Prostate gland (tissue), 2 donors: ENCODE measurements at regions not wholly inside any gene's neighbourhood (a gene's known extent, or its start where the extent isn't known, plus 50 kb on each side); places are given as distances from the start of the nearest gene placed in this dataset.

ENCODE experiments used
- DNase-seq: peaks from one replicate; pipeline ENCODE4 v3.0.0-alpha.2; 2019; ENCODE audit warnings: low spot score
- H3K27ac ChIP-seq, 2 donors: fragments of 200-600 bp; sonication (generic); 2 replicates each; pipeline ENCODE4 v1.5.1; 2017 to 2019
- H3K27me3 ChIP-seq: fragments of 200-600 bp; sonication (generic); replicated peaks from 2 replicates; pipeline ENCODE4 v1.5.1; 2019; ENCODE audit not compliant: insufficient read depth
- H3K36me3 ChIP-seq, 2 donors: fragments of 200-600 bp; sonication (generic); 1 replicate in 1 of 2; 2 replicates in 1 of 2; pipeline versions ENCODE4 v1.5.1 to v1.8.1; 2017 to 2019
- H3K4me1 ChIP-seq: fragments of 200-600 bp; sonication (generic); replicated peaks from 2 replicates; pipeline ENCODE4 v1.5.1; 2019
- H3K4me3 ChIP-seq, 2 donors: fragments of 200-600 bp; sonication (generic); 2 replicates each; pipeline ENCODE4 v1.5.1; 2017 to 2019
- H3K9me3 ChIP-seq: fragments of 200-600 bp; sonication (generic); 2 replicates; pipeline ENCODE4 v1.5.1; 2017
- POLR2A ChIP-seq: fragments of 450-650 bp; IDR thresholded peaks from one replicate; pipeline ENCODE4 v1.6.1; 2016; ENCODE audit warnings: antibody characterized with exemption, mild to moderate bottlenecking
- POLR2AphosphoS5 ChIP-seq: sonication (generic); formaldehyde crosslinking; IDR thresholded peaks from one replicate; pipeline ENCODE4 v1.6.1; 2017; ENCODE audit warnings: antibody characterized with exemption
- WGBS: methylation state at CpG from one replicate; pipeline ENCODE4 v1.1.5; 2018; 5-methylcytosine and 5-hydroxymethylcytosine counted together
- intact Hi-C: fragments of 100-400 bp; cut with DNase I; formaldehyde crosslinking; loops from one replicate; pipeline ENCODE4 v1.14.2; 2022
- TF ChIP-seq, protein P1 (sequence below), 4 experiments: fragments of 200-600 bp in 2 of 4; fragments of 450-650 bp in 2 of 4; sonication (generic) in 2 of 4; IDR thresholded peaks; 1 replicate in 3 of 4; 2 replicates in 1 of 4; pipeline ENCODE4 v1.5.1; 2016 to 2019; ENCODE audit warnings: antibody characterized with exemption in 4 of 4, mild to moderate bottlenecking in 2 of 4, moderate library complexity in 2 of 4

DNA sequence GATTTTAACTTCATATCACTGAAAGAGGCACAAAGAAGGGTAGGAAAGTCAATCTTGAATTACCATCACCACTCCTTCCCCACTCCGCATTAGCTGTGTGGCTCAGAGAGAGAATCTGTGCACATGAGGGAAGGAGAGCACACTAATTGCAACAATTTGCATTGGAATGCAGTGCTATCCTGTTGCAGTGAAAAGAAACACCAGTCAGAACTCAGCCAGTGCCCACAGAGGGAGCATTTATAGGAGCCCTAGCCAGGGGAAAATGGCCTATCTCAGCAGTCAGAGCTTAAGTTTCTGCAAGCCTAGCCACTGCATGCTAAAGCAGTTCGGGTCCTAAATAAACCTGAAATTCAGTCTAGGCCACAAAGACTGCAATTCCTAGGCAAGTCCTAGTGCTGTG lies 159.4 kb upstream of the AR start:
- no peaks in the 10 kb centered on the region for H3K36me3 ChIP-seq
- H3K27me3 ChIP-seq: no peaks in the 10 kb centered on the region
- no peak overlapping the region for H3K27ac ChIP-seq
- H3K4me3 ChIP-seq: no peak overlapping the region
- TF ChIP-seq POLR2AphosphoS5 (no peak), POLR2A (no peak)
- TF ChIP-seq, protein P1, sequence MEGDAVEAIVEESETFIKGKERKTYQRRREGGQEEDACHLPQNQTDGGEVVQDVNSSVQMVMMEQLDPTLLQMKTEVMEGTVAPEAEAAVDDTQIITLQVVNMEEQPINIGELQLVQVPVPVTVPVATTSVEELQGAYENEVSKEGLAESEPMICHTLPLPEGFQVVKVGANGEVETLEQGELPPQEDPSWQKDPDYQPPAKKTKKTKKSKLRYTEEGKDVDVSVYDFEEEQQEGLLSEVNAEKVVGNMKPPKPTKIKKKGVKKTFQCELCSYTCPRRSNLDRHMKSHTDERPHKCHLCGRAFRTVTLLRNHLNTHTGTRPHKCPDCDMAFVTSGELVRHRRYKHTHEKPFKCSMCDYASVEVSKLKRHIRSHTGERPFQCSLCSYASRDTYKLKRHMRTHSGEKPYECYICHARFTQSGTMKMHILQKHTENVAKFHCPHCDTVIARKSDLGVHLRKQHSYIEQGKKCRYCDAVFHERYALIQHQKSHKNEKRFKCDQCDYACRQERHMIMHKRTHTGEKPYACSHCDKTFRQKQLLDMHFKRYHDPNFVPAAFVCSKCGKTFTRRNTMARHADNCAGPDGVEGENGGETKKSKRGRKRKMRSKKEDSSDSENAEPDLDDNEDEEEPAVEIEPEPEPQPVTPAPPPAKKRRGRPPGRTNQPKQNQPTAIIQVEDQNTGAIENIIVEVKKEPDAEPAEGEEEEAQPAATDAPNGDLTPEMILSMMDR (IDR thresholded peaks at IDR 0.05): no peak
- H3K9me3 ChIP-seq: no peaks in the 10 kb centered on the region
- intact Hi-C loops: no loop called here
- no peaks in the 10 kb centered on the region for H3K4me1 ChIP-seq
- WGBS: 66% methylated on average over 2 of the region's 2 CpGs
- DNase-seq: no peak

DNA sequence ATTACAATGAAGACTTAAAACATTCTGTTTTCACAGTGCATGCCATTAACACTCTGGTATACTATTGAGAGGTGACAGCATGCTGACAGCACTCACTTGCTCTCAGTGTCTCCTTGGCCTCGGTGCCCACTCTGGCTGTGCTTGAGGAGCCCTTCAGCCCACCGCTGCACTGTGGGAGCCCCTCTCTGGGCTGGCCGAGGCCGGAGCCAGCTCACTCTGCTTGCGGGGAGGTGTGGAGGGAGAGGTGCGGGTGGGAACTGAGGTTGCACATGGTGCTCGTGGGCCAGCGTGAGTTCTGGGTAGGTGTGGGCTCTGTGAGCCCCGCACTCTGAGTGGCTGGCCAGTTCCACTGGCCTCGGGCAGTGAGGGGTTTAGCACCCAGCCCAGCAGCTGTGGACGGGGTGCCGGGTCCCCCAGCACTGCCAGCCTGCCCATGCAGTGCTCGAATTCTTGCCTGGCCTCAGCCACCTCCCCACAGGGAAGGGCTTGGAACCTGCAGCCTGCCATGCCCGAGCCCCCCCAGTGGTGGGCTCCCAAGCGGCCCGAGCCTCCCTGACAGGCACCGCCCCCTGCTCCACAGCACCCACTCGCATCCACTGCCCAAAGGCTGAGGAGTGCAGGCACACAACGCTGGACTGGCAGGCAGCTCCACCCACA lies 135.3 kb upstream of the AR start:
- H3K27ac ChIP-seq: no peak overlapping the region
- no peaks in the 10 kb centered on the region for H3K36me3 ChIP-seq
- no peaks in the 10 kb centered on the region for H3K9me3 ChIP-seq
- DNase-seq: no peak
- no peak for TF ChIP-seq POLR2A
- TF ChIP-seq, protein P1 (IDR thresholded peaks at IDR 0.05): no peak
- TF ChIP-seq POLR2AphosphoS5: no peak
- 91% methylated on average over 7 of the region's 19 CpGs for WGBS
- H3K4me1 ChIP-seq: no peaks in the 10 kb centered on the region
- no peak overlapping the region for H3K4me3 ChIP-seq
- H3K27me3 ChIP-seq: no peaks in the 10 kb centered on the region
- intact Hi-C loops: no loop called here

DNA sequence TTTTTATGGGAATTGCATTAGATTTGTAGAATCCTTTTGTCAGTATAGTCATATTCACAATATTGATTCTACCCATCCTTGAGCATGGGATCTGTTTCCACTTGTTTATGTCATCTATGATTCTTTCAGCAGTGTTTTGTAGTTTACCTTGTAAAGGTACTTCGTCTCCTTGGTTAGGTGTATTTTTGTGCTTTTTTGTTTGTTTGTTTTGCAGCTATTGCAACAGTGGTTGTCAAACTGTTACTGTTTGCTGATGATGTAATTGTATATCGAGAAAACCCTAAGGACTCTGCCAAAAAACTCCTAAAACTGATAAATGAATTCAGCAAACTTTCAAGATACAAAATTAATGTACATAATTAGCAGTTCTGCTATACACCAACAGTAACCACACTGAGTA lies 127.9 kb upstream of the AR start:
- Histone ChIP-seq H3K27me3 (no peaks in the 10 kb centered on the region), H3K36me3 (no peaks in the 10 kb centered on the region), H3K4me1 (no peaks in the 10 kb centered on the region), H3K4me3 (no peak overlapping the region), H3K27ac (no peak overlapping the region), H3K9me3 (no peaks in the 10 kb centered on the region)
- intact Hi-C loops: no loop called here
- 76% methylated on average over 2 of the region's 2 CpGs for WGBS
- TF ChIP-seq, protein P1 (IDR thresholded peaks at IDR 0.05): no peak
- no peak for TF ChIP-seq POLR2AphosphoS5
- TF ChIP-seq POLR2A: no peak
- DNase-seq: no peak

DNA sequence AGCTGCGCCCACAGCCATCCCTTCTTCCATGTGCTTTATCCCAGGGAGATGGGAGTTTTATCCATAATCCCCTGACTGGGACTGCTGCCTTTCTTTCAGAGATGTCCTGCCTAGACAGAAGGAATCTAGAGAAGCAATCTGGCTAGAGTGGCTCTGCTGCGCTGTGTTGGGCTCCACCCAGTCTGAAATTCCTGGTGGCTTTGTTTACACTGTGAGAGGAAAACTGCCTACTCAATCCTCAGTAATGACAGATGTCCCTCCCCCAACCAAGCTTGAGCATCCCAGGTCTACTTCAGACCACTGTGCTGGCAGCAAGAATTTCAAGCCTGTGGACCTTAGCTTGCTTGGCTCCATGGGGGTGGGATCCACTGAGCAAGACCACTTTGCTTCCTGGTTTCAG lies 116.9 kb upstream of the AR start:
- intact Hi-C loops: no loop called here
- Histone ChIP-seq H3K27ac (no peak overlapping the region), H3K4me1 (no peaks in the 10 kb centered on the region), H3K9me3 (no peaks in the 10 kb centered on the region), H3K27me3 (no peaks in the 10 kb centered on the region), H3K4me3 (no peak overlapping the region), H3K36me3 (no peaks in the 10 kb centered on the region)
- TF ChIP-seq POLR2A: no peak
- TF ChIP-seq, protein P1 (IDR thresholded peaks at IDR 0.05): no peak
- no peak for TF ChIP-seq POLR2AphosphoS5
- WGBS: 14% methylated on average over 1 of the region's 2 CpGs
- no peak for DNase-seq

DNA sequence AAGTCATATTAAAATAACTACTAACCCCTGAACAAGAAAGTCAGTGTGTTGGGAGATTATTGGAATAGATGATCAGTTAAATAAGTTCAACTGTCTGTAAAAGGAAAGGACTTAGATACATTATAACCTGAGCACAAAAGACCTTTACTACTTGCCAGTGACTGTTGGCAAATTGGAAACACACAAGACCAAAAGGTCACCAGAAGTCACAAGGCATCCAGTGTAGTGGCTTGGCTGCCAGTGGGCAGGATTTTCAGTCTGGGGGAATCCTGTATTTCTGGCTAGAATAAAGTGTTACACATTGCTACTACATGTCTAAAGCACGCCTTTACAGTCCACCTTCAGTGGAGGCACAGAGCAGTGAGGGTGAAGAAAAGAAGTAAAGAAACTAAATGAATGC lies 108.3 kb upstream of the AR start:
- Histone ChIP-seq H3K4me1 (no peaks in the 10 kb centered on the region), H3K36me3 (no peaks in the 10 kb centered on the region), H3K9me3 (no peaks in the 10 kb centered on the region), H3K27me3 (no peaks in the 10 kb centered on the region), H3K27ac (no peak overlapping the region), H3K4me3 (no peak overlapping the region)
- intact Hi-C loops: no loop called here
- TF ChIP-seq, protein P1 (IDR thresholded peaks at IDR 0.05): no peak
- no peak for TF ChIP-seq POLR2A
- DNase-seq: no peak
- 100% methylated on average over 1 of the region's 1 CpG for WGBS
